Uterus (tissue), 3 donors: ENCODE measurements at regions not wholly inside any gene's neighbourhood (a gene's known extent, or its start where the extent isn't known, plus 50 kb on each side); places are given as distances from the start of the nearest gene placed in this dataset.

Source experiments
- DNase-seq, 2 donors: peaks; one replicate each; pipeline ENCODE4 v3.0.0-alpha.2; 2019 to 2020
- H3K27ac ChIP-seq, 2 donors: fragments of 200-600 bp; sonication (generic); 1 replicate in 1 of 2; 2 replicates in 1 of 2; pipeline ENCODE4 v1.5.1; 2016 to 2018
- H3K27me3 ChIP-seq, 2 donors: fragments of 200-600 bp; sonication (generic); one replicate each; pipeline ENCODE4 v1.5.1; 2018 to 2019; ENCODE audit warnings: control low read depth in 1 of 2
- H3K36me3 ChIP-seq, 2 donors: fragments of 200-600 bp; sonication (generic); one replicate each; pipeline ENCODE4 v1.5.1; 2019; ENCODE audit warnings: control low read depth in 1 of 2
- H3K4me1 ChIP-seq, 2 donors: fragments of 200-600 bp; sonication (generic); one replicate each; pipeline ENCODE4 v1.5.1; 2018 to 2019; ENCODE audit warnings: control low read depth in 1 of 2
- H3K4me3 ChIP-seq, 2 donors: fragments of 200-600 bp; sonication (generic); 1 replicate in 1 of 2; 2 replicates in 1 of 2; pipeline ENCODE4 v1.5.1; 2018 to 2019; ENCODE audit warnings: mild to moderate bottlenecking in 1 of 2
- H3K9me3 ChIP-seq, 2 donors: fragments of 200-600 bp; sonication (generic); one replicate each; pipeline ENCODE4 v1.5.1; 2019; ENCODE audit warnings: control low read depth in 1 of 2
- POLR2A ChIP-seq, 2 donors: fragments of 450-650 bp; IDR thresholded peaks; one replicate each; pipeline ENCODE4 v1.6.1; 2016; ENCODE audit warnings: antibody characterized with exemption in 2 of 2, mild to moderate bottlenecking in 1 of 2, moderate library complexity in 1 of 2
- intact Hi-C: fragments of 100-400 bp; cut with DNase I; formaldehyde crosslinking; loops from one replicate; pipeline ENCODE4 v1.15.1; 2023; ENCODE audit warnings: low total_unique reads
- TF ChIP-seq, protein P1 (sequence below), 4 experiments: fragments of 200-600 bp in 2 of 4; fragments of 450-650 bp in 2 of 4; sonication (generic) in 2 of 4; IDR thresholded peaks; one replicate each; pipeline ENCODE4 v1.5.1; 2016 to 2019; ENCODE audit warnings: antibody characterized with exemption in 4 of 4, mild to moderate bottlenecking in 2 of 4, moderate library complexity in 1 of 4
- donor health status: DM: yes; HTN: yes; CAD: no.

GRCh38 chr14:29462321-29462720 is 465.3 kb downstream of the PRKD1 start:
- H3K27ac ChIP-seq: no peak overlapping the region
- no peaks in the 10 kb centered on the region for H3K4me1 ChIP-seq
- H3K4me3 ChIP-seq: no peak overlapping the region
- H3K27me3 ChIP-seq: no peaks in the 10 kb centered on the region
- no peaks in the 10 kb centered on the region for H3K36me3 ChIP-seq
- TF ChIP-seq POLR2A (IDR thresholded peaks at IDR 0.05): no peak
- TF ChIP-seq, protein P1, sequence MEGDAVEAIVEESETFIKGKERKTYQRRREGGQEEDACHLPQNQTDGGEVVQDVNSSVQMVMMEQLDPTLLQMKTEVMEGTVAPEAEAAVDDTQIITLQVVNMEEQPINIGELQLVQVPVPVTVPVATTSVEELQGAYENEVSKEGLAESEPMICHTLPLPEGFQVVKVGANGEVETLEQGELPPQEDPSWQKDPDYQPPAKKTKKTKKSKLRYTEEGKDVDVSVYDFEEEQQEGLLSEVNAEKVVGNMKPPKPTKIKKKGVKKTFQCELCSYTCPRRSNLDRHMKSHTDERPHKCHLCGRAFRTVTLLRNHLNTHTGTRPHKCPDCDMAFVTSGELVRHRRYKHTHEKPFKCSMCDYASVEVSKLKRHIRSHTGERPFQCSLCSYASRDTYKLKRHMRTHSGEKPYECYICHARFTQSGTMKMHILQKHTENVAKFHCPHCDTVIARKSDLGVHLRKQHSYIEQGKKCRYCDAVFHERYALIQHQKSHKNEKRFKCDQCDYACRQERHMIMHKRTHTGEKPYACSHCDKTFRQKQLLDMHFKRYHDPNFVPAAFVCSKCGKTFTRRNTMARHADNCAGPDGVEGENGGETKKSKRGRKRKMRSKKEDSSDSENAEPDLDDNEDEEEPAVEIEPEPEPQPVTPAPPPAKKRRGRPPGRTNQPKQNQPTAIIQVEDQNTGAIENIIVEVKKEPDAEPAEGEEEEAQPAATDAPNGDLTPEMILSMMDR (IDR thresholded peaks at IDR 0.05): no peak
- intact Hi-C loops: no loop called here
- no peaks in the 10 kb centered on the region for H3K9me3 ChIP-seq
- no peak for DNase-seq

GRCh38 chr14:29462772-29463171 is 464.9 kb downstream of the PRKD1 start:
- Histone ChIP-seq H3K36me3 (no peaks in the 10 kb centered on the region), H3K9me3 (no peaks in the 10 kb centered on the region), H3K27ac (no peak overlapping the region), H3K4me3 (no peak overlapping the region), H3K4me1 (no peaks in the 10 kb centered on the region), H3K27me3 (no peaks in the 10 kb centered on the region)
- intact Hi-C loops: no loop called here
- DNase-seq: no peak
- TF ChIP-seq, protein P1 (IDR thresholded peaks at IDR 0.05): no peak
- no peak for TF ChIP-seq POLR2A (IDR thresholded peaks at IDR 0.05)

DNA sequence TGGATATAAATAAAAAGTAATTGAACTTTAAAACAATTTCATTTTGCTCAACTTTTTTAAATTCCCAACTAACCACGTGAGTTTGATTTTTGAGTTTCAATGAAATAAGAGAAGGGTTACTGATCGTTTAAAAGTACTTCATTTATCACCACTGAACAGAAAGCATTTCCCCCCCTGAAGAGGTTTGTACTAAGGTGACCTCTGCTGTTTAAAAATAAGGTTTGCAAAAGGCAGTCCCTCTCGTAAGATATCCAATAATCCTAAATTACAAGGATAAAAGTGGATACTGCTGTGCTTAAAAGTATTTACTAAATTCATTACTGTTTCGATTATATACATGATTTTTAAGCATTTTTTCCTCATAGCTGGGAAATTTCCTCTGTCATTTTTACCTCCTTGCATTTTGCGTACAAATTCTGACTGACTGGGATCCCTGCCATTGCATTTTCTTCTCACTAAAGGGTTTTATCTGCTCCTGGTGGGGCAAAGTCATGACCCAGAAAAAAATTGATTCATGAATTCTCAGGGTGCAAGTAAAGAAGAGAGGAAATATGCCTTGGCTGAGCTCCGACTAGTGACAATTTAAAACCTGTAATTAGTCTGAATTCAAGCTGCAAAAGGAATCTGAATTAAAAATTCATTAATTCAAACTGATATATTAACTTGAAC is 463.8 kb downstream of the PRKD1 start:
- Histone ChIP-seq H3K27me3 (no peaks in the 10 kb centered on the region), H3K4me3 (no peak overlapping the region), H3K9me3 (no peaks in the 10 kb centered on the region), H3K36me3 (no peaks in the 10 kb centered on the region), H3K27ac (no peak overlapping the region), H3K4me1 (no peaks in the 10 kb centered on the region)
- TF ChIP-seq, protein P1 (IDR thresholded peaks at IDR 0.05): no peak
- no peak for TF ChIP-seq POLR2A (IDR thresholded peaks at IDR 0.05)
- intact Hi-C loops: no loop called here
- DNase-seq: no peak

DNA sequence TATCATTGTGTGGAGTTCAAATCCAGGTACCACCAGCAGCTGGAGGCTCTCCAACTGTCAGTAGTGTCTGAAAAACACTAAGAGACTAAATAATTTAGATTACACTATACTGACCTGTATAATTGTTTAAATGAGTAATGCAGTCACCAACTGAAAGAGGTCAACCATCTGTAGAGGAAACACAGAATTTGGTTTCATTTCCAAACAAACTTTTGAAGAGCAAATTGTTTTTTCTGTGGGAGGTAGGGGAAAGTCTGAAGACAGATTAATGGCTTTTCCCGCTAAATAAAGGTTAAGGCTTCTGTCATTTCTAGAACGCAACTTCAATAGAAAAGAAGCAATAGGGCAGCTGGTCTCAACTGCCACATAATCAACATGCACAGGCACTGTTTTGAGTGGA is 462.6 kb downstream of the PRKD1 start:
- TF ChIP-seq, protein P1 (IDR thresholded peaks at IDR 0.05): no peak
- H3K9me3 ChIP-seq: no peaks in the 10 kb centered on the region
- no peaks in the 10 kb centered on the region for H3K36me3 ChIP-seq
- H3K4me3 ChIP-seq: no peak overlapping the region
- no peak overlapping the region for H3K27ac ChIP-seq
- DNase-seq: no peak
- H3K27me3 ChIP-seq: no peaks in the 10 kb centered on the region
- intact Hi-C loops: no loop called here
- H3K4me1 ChIP-seq: no peaks in the 10 kb centered on the region

DNA sequence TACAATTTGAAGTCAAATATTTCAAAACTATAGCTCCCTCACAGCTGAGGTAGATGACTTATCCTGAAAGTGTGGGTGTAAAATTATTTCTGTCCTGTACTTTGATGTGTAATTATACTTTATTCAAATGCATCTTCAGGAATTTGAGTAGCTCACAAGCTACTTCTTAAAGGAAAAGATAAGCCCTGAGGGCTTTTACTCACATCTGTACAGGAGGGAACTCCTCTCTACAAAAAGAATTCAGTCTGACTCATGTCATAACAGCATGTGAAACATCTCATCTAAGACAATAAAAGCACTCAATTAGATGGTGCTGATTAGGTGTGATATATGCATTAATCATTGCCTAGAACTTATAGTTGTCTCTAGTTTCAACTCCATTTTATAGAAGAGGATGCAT is 452.0 kb downstream of the PRKD1 start:
- DNase-seq: no peak
- Histone ChIP-seq H3K27ac (no peak overlapping the region), H3K9me3 (no peaks in the 10 kb centered on the region), H3K4me1 (no peaks in the 10 kb centered on the region), H3K36me3 (no peaks in the 10 kb centered on the region), H3K27me3 (no peaks in the 10 kb centered on the region), H3K4me3 (no peak overlapping the region)
- intact Hi-C loops: no loop called here
- no peak for TF ChIP-seq POLR2A (IDR thresholded peaks at IDR 0.05)
- TF ChIP-seq, protein P1 (IDR thresholded peaks at IDR 0.05): no peak
